GM19240 (cell line): ENCODE measurements at regions not wholly inside any gene's neighbourhood (a gene's known extent, or its start where the extent isn't known, plus 50 kb on each side); places are given as distances from the start of the nearest gene placed in this dataset.

Experiments
- DNase-seq: peaks from one replicate; pipeline ENCODE4 v3.0.0; 2011; ENCODE audit warnings: low spot score; ENCODE audit not compliant: insufficient read length

GRCh38 chr20:21873291-21873690 is 167.8 kb downstream of the PAX1 start:
- DNase-seq, result no peak

- no peak for DNase-seq
Observed at GRCh38 chr20:21867811-21868210, 162.3 kb downstream of the PAX1 start.

GRCh38 chr20:21867353-21867752 is 161.9 kb downstream of the PAX1 start:
- no peak for DNase-seq

GRCh38 chr20:21862956-21863355 is 157.5 kb downstream of the PAX1 start:
- no peak for DNase-seq

- DNase-seq, result no peak
Observed at GRCh38 chr20:21862259-21862946, 156.9 kb downstream of the PAX1 start.

- no peak for DNase-seq
Observed at GRCh38 chr20:21840991-21841390, 135.5 kb downstream of the PAX1 start.

- DNase-seq, result no peak
Observed at GRCh38 chr20:21839982-21840381, 134.5 kb downstream of the PAX1 start.

- no peak for DNase-seq
Observed at GRCh38 chr20:21836346-21836745, 130.9 kb downstream of the PAX1 start.

- no peak for DNase-seq
Observed at GRCh38 chr20:21835042-21835441, 129.6 kb downstream of the PAX1 start.

- DNase-seq, result no peak
Observed at GRCh38 chr20:21832442-21833385, 127.2 kb downstream of the PAX1 start.

- no peak for DNase-seq
Observed at GRCh38 chr20:21826976-21827375, 121.5 kb downstream of the PAX1 start.

- DNase-seq, result no peak
Observed at GRCh38 chr20:21821358-21821757, 115.9 kb downstream of the PAX1 start.

- DNase-seq, result no peak
Observed at GRCh38 chr20:21820688-21821087, 115.2 kb downstream of the PAX1 start.

- no peak for DNase-seq
Observed at GRCh38 chr20:21820045-21820444, 114.6 kb downstream of the PAX1 start.

- DNase-seq, result no peak
Observed at GRCh38 chr20:21812379-21812778, 106.9 kb downstream of the PAX1 start.

- DNase-seq, result no peak
Observed at GRCh38 chr20:21809961-21810523, 104.6 kb downstream of the PAX1 start.

- DNase-seq, result peak; percentile 8
Observed at GRCh38 chr20:21808863-21809664, 103.6 kb downstream of the PAX1 start.

- no peak for DNase-seq
Observed at GRCh38 chr20:21808139-21808538, 102.7 kb downstream of the PAX1 start.

GRCh38 chr20:21804802-21805201 is 99.3 kb downstream of the PAX1 start:
- DNase-seq, result no peak

- no peak for DNase-seq
Observed at GRCh38 chr20:21801193-21801592, 95.7 kb downstream of the PAX1 start.

- DNase-seq, result no peak
Observed at GRCh38 chr20:21798384-21798783, 92.9 kb downstream of the PAX1 start.
